Kidney (tissue), 13 donors: ENCODE measurements at regions not wholly inside any gene's neighbourhood (a gene's known extent, or its start where the extent isn't known, plus 50 kb on each side); places are given as distances from the start of the nearest gene placed in this dataset.

ENCODE experiments used
- DNase-seq, 5 donors: peaks; one replicate each; pipeline ENCODE4 v3.0.0-alpha.2; 2013 to 2020
- FAIRE-seq: peaks from 2 replicates; lab custom pipeline; 2012; peaks lifted over from hg19 to GRCh38; lab: Jason Lieb, UNC
- H3K27ac ChIP-seq, 2 donors: one replicate each; pipeline ENCODE4 v1.7.0; 2013; ENCODE audit warnings: low read depth in 2 of 2, low read length in 2 of 2, inconsistent platforms in 1 of 2
- H3K27me3 ChIP-seq: one replicate; pipeline ENCODE4 v1.7.1; 2013; ENCODE audit warnings: low read length, inconsistent platforms; ENCODE audit not compliant: control insufficient read depth, insufficient read depth
- H3K36me3 ChIP-seq, 3 donors: one replicate each; pipeline versions ENCODE4 v1.7.0 to v1.7.1; 2013; ENCODE audit warnings: low read length in 3 of 3, control low read depth in 1 of 3, inconsistent platforms in 1 of 3; ENCODE audit not compliant: insufficient read depth in 3 of 3, control insufficient read depth in 2 of 3
- H3K4me1 ChIP-seq, 3 donors: one replicate each; pipeline versions ENCODE4 v1.7.0 to v1.7.1; 2013; ENCODE audit warnings: low read length in 3 of 3, inconsistent platforms in 1 of 3, low read depth in 1 of 3; ENCODE audit not compliant: control insufficient read depth in 2 of 3, insufficient read depth in 2 of 3
- H3K4me3 ChIP-seq, 3 donors: one replicate each; pipeline versions ENCODE4 v1.7.0 to v1.8.1; 2013; ENCODE audit warnings: low read length in 3 of 3, control low read depth in 1 of 3, inconsistent platforms in 1 of 3
- H3K9ac ChIP-seq, 3 donors: one replicate each; pipeline versions ENCODE4 v1.7.0 to v1.7.1; 2013; ENCODE audit warnings: low read length in 3 of 3, control low read depth in 1 of 3, inconsistent platforms in 1 of 3
- H3K9me3 ChIP-seq, 3 donors: one replicate each; pipeline versions ENCODE4 v1.7.0 to v1.7.1; 2013; ENCODE audit warnings: low read length in 3 of 3, control low read depth in 1 of 3, inconsistent platforms in 1 of 3; ENCODE audit not compliant: control insufficient read depth in 2 of 3, insufficient read depth in 1 of 3
- CTCF ChIP-seq: IDR thresholded peaks from 3 replicates; pipeline ENCODE4 v1.5.1; 2012; ENCODE audit warnings: mild to moderate bottlenecking, moderate library complexity, borderline replicate concordance; ENCODE audit not compliant: insufficient read depth; ENCODE audit errors: extremely low read depth
- intact Hi-C: fragments of 100-400 bp; cut with DNase I; formaldehyde crosslinking; loops from one replicate; pipeline ENCODE4 v1.11.1; 2022
- donor health status: control.
- donor health status: control.
- donor health status: control.
- donor health status: control.
- donor health status: control.
- donor health status: DM: yes; HTN: yes; CAD: no.
- donor health status: Normal renal cell carcinoma (clear cell type).

- no peak for DNase-seq
- no peak for TF ChIP-seq CTCF
- Histone ChIP-seq H3K4me1 (peaks cover 0 to 2% (median 0%) of the 10 kb centered on the region in 3 donors), H3K36me3 (no peaks in the 10 kb centered on the region), H3K9ac (no peak overlapping the region), H3K27ac (no peak overlapping the region), H3K4me3 (no peak overlapping the region), H3K27me3 (no peaks in the 10 kb centered on the region), H3K9me3 (no peaks in the 10 kb centered on the region)
- intact Hi-C loops, result no loop called here
- FAIRE-seq, result no peak
Measured at GRCh38 chr1:116827607-116828105, 73.4 kb downstream of the CD2 start.

GRCh38 chr1:116832308-116832931, 77.3 kb upstream of the PTGFRN start:
- Histone ChIP-seq H3K27me3 (no peaks in the 10 kb centered on the region), H3K9me3 (no peaks in the 10 kb centered on the region), H3K36me3 (no peaks in the 10 kb centered on the region), H3K27ac (no peak overlapping the region), H3K9ac (no peak overlapping the region), H3K4me1 (no peaks in the 10 kb centered on the region), H3K4me3 (no peak overlapping the region)
- no peak for TF ChIP-seq CTCF
- DNase-seq (no peak), FAIRE-seq (no peak)
- intact Hi-C loops, result no loop called here

GRCh38 chr1:116832932-116833578, 76.7 kb upstream of the PTGFRN start:
- no peak for TF ChIP-seq CTCF
- Histone ChIP-seq H3K27ac (no peak overlapping the region), H3K4me1 (no peaks in the 10 kb centered on the region), H3K27me3 (no peaks in the 10 kb centered on the region), H3K9ac (no peak overlapping the region), H3K36me3 (no peaks in the 10 kb centered on the region), H3K4me3 (no peak overlapping the region), H3K9me3 (no peaks in the 10 kb centered on the region)
- FAIRE-seq, result no peak
- no peak for DNase-seq
- intact Hi-C loops, result no loop called here
